ENCODE measurements at regions not wholly inside any gene's neighbourhood (a gene's known extent, or its start where the extent isn't known, plus 50 kb on each side); places are given as distances from the start of the nearest gene placed in this dataset.

GRCh38 chr3:5401002-5401401 is 213.5 kb downstream of the EDEM1 start (continued):
- TF ChIP-seq FOXM1 (CRISPR knock-in tag; IDR thresholded peaks at IDR 0.05): no peak

- BruUV-seq (replicated peaks): no TSS peak
- POLR2A ChIA-PET: no interaction called here
Observed at GRCh38 chr3:5404718-5405117, 217.2 kb downstream of the EDEM1 start.

More at GRCh38 chr3:5404718-5405117, 217.2 kb downstream of the EDEM1 start:
- no peaks in the 10 kb centered on the region for H4K20me1 ChIP-seq (ENCODE audit: insufficient read depth, low read length)
- DNase-seq (ENCODE audit: low spot score) (no peak), ATAC-seq (no peak), FAIRE-seq (no peak)
- in situ Hi-C loops (cut with HindIII; ENCODE audit: extremely low pct_ligation_motif_present, low pct_unique_long_range_greater_than_20kb) (no loop called here), intact Hi-C loops (cut with micrococcal nuclease; ENCODE audit: unreplicated experiment) (no loop called here)
- H3K9ac ChIP-seq (ENCODE audit: insufficient read depth, low read depth, low read length): no peak overlapping the region
- H3K27ac ChIP-seq (ENCODE audit: extremely low read length, insufficient read depth, low read length): no peak overlapping the region
- no peaks in the 10 kb centered on the region for H3K79me2 ChIP-seq (ENCODE audit: insufficient read depth, low read length)
- no peaks in the 10 kb centered on the region; a peak in 1 of 5 replicates for H3K27me3 ChIP-seq (ENCODE audit: control insufficient read depth in 1 of 2, insufficient read depth in 2 of 2, low read length in 2 of 2)
- H3K4me2 ChIP-seq (ENCODE audit: low read depth, low read length): no peak overlapping the region
- CTCF ChIA-PET (ENCODE audit: low intra/inter-chr PET ratio, low total read pairs): no interaction called here
- H2AFZ ChIP-seq (ENCODE audit: low read length): no peak overlapping the region
- H3K4me3 ChIP-seq (replicated peaks in 1 of 3; ENCODE audit: insufficient read depth in 1 of 3, low read depth in 2 of 3, low read length in 3 of 3): no peak overlapping the region
- H3K36me3 ChIP-seq (replicated peaks in 1 of 2; ENCODE audit: control insufficient read depth in 1 of 2, insufficient read depth in 2 of 2, low read length in 2 of 2): no peaks in the 10 kb centered on the region
- no peaks in the 10 kb centered on the region for H3K9me3 ChIP-seq (ENCODE audit: low read length)
- TF ChIP-seq ZNF75D (CRISPR knock-in tag; IDR thresholded peaks at IDR 0.05; ENCODE audit: borderline replicate concordance) (no peak), CERS6 (CRISPR knock-in tag; IDR thresholded peaks at IDR 0.05) (no peak), MTA3 (CRISPR knock-in tag; IDR thresholded peaks at IDR 0.05) (no peak), HOXA5 (CRISPR knock-in tag; IDR thresholded peaks at IDR 0.05) (no peak), GABPA (IDR thresholded peaks at IDR 0.05; ENCODE audit: low read depth, low read length) (no peak), GABPA (CRISPR knock-in tag; IDR thresholded peaks at IDR 0.05; ENCODE audit: low read depth) (no peak), ZNF564 (CRISPR knock-in tag; IDR thresholded peaks at IDR 0.05) (no peak), NCOA1 (CRISPR knock-in tag; IDR thresholded peaks at IDR 0.05) (no peak), ZNF691 (CRISPR knock-in tag; IDR thresholded peaks at IDR 0.05; ENCODE audit: borderline replicate concordance, low read depth) (no peak), MLLT10 (CRISPR knock-in tag; IDR thresholded peaks at IDR 0.05) (no peak), ZMYM3 (CRISPR knock-in tag; IDR thresholded peaks at IDR 0.05) (no peak)
- TF ChIP-seq, protein P1, sequence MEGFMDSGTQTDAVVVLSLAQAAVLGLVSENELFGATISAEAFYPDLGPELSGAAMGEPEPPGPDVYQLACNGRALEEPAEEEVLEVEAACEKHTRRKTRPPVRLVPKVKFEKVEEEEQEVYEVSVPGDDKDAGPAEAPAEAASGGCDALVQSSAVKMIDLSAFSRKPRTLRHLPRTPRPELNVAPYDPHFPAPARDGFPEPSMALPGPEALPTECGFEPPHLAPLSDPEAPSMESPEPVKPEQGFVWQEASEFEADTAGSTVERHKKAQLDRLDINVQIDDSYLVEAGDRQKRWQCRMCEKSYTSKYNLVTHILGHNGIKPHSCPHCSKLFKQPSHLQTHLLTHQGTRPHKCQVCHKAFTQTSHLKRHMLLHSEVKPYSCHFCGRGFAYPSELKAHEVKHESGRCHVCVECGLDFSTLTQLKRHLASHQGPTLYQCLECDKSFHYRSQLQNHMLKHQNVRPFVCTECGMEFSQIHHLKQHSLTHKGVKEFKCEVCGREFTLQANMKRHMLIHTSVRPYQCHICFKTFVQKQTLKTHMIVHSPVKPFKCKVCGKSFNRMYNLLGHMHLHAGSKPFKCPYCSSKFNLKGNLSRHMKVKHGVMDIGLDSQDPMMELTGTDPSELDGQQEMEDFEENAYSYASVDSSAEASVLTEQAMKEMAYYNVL (CRISPR knock-in tag; IDR thresholded peaks at IDR 0.05; ENCODE audit: borderline replicate concordance): no peak
- WGBS (ENCODE audit: low lambda C conversion rate): 13% methylated on average over 2 of the region's 2 CpGs
- no peaks in the 10 kb centered on the region for H3K4me1 ChIP-seq (ENCODE audit: insufficient read depth, low read length)
